ENCODE measurements at regions not wholly inside any gene's neighbourhood (a gene's known extent, or its start where the extent isn't known, plus 50 kb on each side); places are given as distances from the start of the nearest gene placed in this dataset.

GRCh38 chr6:145119081-145119480 lies 616.2 kb downstream of the EPM2A start:
- POLR2A ChIA-PET = interaction anchor here (0.7 kb wide), 1 partner anchor 49 kb away, joined by 3 read pairs; no protein-coding TSS in a partner anchor
- H3K4me1 Mint-ChIP-seq = no peaks in the 10 kb centered on the region
- no peak for DNase-seq (ENCODE audit: low spot score)
- H3K9me3 Mint-ChIP-seq = peaks cover 18% of the 10 kb centered on the region; the same call in 1 of the 2 replicates
- no peak for ATAC-seq
- H3K36me3 Mint-ChIP-seq = no peaks in the 10 kb centered on the region
- H3K4me3 Mint-ChIP-seq = no peak overlapping the region
- CTCF ChIA-PET = no interaction called here
- no peak overlapping the region for H3K27ac Mint-ChIP-seq
- no peaks in the 10 kb centered on the region; the same call in 1 of the 2 replicates for H3K27me3 Mint-ChIP-seq (ENCODE audit: low read depth)
- no peak for TF ChIP-seq NR3C1 (CRISPR knock-in tag; conservative IDR thresholded peaks at IDR 0.05; ENCODE audit: low read depth)
- no peak for TF ChIP-seq NFATC4 (CRISPR knock-in tag; IDR thresholded peaks at IDR 0.05)
- TF ChIP-seq TP53 (CRISPR knock-in tag; IDR thresholded peaks at IDR 0.05) = no peak
- TF ChIP-seq, protein P1, sequence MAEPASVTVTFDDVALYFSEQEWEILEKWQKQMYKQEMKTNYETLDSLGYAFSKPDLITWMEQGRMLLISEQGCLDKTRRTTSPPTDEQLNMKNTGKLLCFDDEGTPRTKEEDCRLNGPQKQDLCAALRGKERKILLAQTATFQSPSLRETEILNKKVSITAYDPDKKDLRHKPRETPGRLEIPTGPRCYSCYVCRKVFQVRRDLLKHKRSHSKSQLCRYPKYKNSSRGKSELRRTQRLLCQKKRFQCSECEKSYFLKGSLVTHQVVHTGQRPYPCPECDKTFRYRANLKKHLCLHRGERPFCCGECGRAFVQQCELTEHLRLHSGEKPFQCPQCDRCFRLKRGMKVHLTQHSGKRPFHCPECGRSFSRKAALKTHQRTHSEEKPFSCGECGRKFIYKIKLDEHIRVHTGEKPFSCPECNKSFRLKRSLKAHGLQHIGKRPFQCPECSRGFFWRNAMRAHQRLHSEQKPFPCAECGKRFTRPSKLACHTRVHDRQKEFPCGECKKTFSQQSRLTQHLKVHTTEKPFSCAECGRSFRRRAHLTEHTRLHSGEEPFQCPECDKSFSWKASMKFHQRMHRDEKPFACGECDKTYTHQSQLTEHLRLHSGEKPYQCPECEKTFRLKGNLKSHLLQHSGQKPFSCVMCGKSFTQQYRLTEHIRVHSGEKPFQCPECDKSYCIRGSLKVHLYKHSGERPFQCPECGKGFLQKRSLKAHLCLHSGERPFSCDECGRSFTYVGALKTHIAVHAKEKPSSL (CRISPR knock-in tag; conservative IDR thresholded peaks at IDR 0.05) = no peak
- TF ChIP-seq, protein P2, sequence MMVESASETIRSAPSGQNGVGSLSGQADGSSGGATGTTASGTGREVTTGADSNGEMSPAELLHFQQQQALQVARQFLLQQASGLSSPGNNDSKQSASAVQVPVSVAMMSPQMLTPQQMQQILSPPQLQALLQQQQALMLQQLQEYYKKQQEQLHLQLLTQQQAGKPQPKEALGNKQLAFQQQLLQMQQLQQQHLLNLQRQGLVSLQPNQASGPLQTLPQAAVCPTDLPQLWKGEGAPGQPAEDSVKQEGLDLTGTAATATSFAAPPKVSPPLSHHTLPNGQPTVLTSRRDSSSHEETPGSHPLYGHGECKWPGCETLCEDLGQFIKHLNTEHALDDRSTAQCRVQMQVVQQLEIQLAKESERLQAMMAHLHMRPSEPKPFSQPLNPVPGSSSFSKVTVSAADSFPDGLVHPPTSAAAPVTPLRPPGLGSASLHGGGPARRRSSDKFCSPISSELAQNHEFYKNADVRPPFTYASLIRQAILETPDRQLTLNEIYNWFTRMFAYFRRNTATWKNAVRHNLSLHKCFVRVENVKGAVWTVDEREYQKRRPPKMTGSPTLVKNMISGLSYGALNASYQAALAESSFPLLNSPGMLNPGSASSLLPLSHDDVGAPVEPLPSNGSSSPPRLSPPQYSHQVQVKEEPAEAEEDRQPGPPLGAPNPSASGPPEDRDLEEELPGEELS (CRISPR knock-in tag; IDR thresholded peaks at IDR 0.05) = no peak
- TF ChIP-seq IRF2 (CRISPR knock-in tag; IDR thresholded peaks at IDR 0.05; ENCODE audit: borderline replicate concordance, low read depth) = no peak
- TF ChIP-seq, protein P3, sequence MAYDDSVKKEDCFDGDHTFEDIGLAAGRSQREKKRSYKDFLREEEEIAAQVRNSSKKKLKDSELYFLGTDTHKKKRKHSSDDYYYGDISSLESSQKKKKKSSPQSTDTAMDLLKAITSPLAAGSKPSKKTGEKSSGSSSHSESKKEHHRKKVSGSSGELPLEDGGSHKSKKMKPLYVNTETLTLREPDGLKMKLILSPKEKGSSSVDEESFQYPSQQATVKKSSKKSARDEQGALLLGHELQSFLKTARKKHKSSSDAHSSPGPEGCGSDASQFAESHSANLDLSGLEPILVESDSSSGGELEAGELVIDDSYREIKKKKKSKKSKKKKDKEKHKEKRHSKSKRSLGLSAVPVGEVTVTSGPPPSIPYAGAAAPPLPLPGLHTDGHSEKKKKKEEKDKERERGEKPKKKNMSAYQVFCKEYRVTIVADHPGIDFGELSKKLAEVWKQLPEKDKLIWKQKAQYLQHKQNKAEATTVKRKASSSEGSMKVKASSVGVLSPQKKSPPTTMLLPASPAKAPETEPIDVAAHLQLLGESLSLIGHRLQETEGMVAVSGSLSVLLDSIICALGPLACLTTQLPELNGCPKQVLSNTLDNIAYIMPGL (CRISPR knock-in tag; IDR thresholded peaks at IDR 0.05) = no peak
- TF ChIP-seq, protein P4, sequence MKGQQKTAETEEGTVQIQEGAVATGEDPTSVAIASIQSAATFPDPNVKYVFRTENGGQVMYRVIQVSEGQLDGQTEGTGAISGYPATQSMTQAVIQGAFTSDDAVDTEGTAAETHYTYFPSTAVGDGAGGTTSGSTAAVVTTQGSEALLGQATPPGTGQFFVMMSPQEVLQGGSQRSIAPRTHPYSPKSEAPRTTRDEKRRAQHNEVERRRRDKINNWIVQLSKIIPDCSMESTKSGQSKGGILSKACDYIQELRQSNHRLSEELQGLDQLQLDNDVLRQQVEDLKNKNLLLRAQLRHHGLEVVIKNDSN (CRISPR knock-in tag; IDR thresholded peaks at IDR 0.05) = no peak
- no peak for TF ChIP-seq EMX1 (CRISPR knock-in tag; IDR thresholded peaks at IDR 0.05)
- TF ChIP-seq ZNF121 (CRISPR knock-in tag; IDR thresholded peaks at IDR 0.05) = no peak
- TF ChIP-seq AR (CRISPR knock-in tag; IDR thresholded peaks at IDR 0.05) = no peak
- no peak for TF ChIP-seq PRRX2 (CRISPR knock-in tag; IDR thresholded peaks at IDR 0.05)
- no peak for TF ChIP-seq ZNF232 (CRISPR knock-in tag; IDR thresholded peaks at IDR 0.05)
- TF ChIP-seq, protein P5, sequence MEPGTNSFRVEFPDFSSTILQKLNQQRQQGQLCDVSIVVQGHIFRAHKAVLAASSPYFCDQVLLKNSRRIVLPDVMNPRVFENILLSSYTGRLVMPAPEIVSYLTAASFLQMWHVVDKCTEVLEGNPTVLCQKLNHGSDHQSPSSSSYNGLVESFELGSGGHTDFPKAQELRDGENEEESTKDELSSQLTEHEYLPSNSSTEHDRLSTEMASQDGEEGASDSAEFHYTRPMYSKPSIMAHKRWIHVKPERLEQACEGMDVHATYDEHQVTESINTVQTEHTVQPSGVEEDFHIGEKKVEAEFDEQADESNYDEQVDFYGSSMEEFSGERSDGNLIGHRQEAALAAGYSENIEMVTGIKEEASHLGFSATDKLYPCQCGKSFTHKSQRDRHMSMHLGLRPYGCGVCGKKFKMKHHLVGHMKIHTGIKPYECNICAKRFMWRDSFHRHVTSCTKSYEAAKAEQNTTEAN (CRISPR knock-in tag; IDR thresholded peaks at IDR 0.05) = no peak
- TF ChIP-seq, protein P6, sequence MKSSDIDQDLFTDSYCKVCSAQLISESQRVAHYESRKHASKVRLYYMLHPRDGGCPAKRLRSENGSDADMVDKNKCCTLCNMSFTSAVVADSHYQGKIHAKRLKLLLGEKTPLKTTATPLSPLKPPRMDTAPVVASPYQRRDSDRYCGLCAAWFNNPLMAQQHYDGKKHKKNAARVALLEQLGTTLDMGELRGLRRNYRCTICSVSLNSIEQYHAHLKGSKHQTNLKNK (CRISPR knock-in tag; IDR thresholded peaks at IDR 0.05) = no peak
- TF ChIP-seq, protein P7, sequence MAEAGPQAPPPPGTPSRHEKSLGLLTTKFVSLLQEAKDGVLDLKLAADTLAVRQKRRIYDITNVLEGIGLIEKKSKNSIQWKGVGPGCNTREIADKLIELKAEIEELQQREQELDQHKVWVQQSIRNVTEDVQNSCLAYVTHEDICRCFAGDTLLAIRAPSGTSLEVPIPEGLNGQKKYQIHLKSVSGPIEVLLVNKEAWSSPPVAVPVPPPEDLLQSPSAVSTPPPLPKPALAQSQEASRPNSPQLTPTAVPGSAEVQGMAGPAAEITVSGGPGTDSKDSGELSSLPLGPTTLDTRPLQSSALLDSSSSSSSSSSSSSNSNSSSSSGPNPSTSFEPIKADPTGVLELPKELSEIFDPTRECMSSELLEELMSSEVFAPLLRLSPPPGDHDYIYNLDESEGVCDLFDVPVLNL (CRISPR knock-in tag; IDR thresholded peaks at IDR 0.05; ENCODE audit: borderline replicate concordance, low read depth) = no peak
- TF ChIP-seq MYBL2 (CRISPR knock-in tag; IDR thresholded peaks at IDR 0.05) = no peak
- no peak for TF ChIP-seq CDX4 (CRISPR knock-in tag; IDR thresholded peaks at IDR 0.05; ENCODE audit: borderline replicate concordance)
- no peak for TF ChIP-seq ATF6 (CRISPR knock-in tag; IDR thresholded peaks at IDR 0.05)

Data from WTC11 (cell line).